GM12865 (cell line): ENCODE measurements at regions not wholly inside any gene's neighbourhood (a gene's known extent, or its start where the extent isn't known, plus 50 kb on each side); places are given as distances from the start of the nearest gene placed in this dataset.

Experiments
- DNase-seq: peaks from one replicate; pipeline ENCODE4 v3.0.0; 2010; ENCODE audit warnings: low read depth
- H3K4me3 ChIP-seq: 2 replicates; pipeline ENCODE4 v1.5.1; 2011; ENCODE audit warnings: mild to moderate bottlenecking, low read depth, low read length, control low read depth
- TF ChIP-seq, protein P1 (sequence below): IDR thresholded peaks from 2 replicates; pipeline ENCODE4 v1.5.1; 2011; ENCODE audit warnings: low read length, control low read depth, low read depth, inconsistent platforms; ENCODE audit not compliant: insufficient read depth; ENCODE audit errors: missing control alignments

DNA sequence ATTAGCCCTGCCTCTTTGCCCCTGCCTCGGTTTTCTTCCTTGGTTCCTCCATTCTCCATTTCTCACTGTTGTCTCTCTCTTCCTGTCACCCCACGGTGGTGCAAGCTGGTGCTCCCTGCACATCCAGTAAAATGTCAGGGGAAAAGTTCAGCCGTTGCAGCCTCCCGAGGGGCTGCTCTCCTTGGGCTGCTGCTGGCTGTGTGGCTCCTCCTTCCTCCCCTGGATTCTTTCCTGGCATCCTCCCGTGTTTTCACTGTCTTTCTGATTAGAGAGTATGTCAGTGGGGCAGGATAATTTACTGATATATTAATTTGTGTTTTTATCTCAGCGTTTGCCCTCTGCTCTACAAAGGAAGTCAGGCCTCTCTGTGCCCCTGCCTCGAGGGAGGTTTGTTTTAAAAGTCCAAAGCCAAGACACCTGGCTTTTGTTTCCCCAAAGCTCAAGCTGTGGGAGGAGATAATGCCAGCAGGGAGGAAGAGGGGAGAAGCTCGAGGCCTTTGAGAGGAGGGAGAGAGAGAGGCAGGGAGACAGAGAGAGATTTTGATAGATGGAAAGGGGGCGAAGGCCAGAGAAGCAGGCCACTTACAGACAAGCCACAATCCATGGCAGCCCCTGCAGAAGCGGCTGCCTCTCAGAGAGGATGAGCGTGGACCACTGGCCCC, 150.3 kb upstream of the NR2F2 start:
- DNase-seq, result no peak
- H3K4me3 ChIP-seq, result no peak overlapping the region
- TF ChIP-seq, protein P1, sequence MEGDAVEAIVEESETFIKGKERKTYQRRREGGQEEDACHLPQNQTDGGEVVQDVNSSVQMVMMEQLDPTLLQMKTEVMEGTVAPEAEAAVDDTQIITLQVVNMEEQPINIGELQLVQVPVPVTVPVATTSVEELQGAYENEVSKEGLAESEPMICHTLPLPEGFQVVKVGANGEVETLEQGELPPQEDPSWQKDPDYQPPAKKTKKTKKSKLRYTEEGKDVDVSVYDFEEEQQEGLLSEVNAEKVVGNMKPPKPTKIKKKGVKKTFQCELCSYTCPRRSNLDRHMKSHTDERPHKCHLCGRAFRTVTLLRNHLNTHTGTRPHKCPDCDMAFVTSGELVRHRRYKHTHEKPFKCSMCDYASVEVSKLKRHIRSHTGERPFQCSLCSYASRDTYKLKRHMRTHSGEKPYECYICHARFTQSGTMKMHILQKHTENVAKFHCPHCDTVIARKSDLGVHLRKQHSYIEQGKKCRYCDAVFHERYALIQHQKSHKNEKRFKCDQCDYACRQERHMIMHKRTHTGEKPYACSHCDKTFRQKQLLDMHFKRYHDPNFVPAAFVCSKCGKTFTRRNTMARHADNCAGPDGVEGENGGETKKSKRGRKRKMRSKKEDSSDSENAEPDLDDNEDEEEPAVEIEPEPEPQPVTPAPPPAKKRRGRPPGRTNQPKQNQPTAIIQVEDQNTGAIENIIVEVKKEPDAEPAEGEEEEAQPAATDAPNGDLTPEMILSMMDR, result no peak

DNA sequence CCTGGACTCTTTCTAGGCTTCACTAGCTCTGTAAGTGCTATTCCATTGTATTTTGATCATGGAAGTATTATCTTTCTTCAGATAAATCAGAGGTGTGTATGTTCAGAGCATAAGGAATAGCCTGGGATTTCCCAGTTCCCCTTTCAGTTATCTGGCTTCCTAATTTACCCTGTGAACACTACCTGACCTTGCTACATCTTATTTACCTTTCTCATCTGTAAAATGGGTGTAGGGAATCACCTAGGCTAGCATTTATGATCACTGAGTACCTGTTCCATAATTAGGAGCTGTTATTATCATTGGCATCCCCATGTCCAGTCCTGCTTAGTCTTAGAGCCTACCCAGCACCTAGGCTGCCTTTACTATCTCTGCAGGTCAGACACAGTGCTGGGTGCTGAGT, 149.3 kb upstream of the NR2F2 start:
- no peak for DNase-seq
- no peak overlapping the region for H3K4me3 ChIP-seq
- TF ChIP-seq, protein P1, result no peak

DNA sequence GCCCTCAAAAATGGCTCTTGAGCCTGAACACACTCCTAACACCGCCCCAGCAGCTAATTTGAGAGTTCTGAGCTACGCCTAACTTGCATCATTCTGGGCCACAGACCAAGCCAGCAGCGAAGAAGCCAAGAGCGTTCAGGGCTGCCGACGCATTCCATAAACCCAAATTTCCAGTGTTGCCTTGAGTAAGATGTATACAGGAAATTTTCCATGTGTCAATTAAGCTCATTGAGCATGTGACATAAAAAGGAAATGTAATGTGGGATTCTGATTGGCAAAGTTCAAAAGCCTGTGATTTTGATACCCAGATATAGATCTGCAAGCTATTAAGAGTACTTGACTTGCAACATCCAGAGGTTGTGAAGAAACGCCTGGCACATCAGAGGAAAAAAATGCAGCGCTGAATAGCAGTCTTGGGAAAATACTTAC, 148.6 kb upstream of the NR2F2 start:
- H3K4me3 ChIP-seq, result no peak overlapping the region
- TF ChIP-seq, protein P1, result no peak
- DNase-seq, result no peak

DNA sequence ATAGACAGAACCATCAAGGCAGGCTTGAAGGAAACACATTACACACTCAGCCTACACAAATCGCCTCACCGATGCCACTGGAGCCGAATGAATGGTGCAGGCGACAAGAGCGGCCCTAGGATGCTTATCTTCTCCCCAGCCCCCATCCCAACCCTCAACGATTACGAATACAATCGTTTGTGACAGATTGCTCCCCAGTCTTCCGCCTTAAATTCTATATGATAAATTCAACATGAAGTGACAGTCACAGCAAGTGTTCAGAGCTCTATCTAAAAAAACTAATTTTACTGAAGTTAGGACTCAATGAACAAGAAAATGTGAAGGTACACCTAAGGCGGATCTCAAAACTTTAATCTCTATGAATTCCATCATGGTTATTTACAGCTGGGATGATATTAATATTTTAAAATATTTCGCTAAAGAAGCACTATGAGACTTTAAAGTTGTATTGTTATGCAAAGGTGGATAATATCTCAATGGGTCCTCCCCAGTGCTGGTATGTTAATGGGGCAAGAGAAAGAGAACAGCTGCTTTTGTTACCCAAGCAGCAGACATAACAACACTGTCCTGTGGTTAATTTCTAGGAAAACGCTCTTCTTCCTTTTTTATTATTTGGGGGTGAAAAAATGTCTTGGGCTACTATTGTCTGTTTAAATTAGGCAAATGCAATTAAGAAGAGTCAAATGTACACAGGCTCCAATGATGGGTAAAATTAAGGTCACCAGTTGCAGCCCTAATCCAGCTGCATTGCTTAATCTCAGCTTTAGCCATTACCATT, 147.6 kb upstream of the NR2F2 start:
- TF ChIP-seq, protein P1, result no peak
- no peak overlapping the region for H3K4me3 ChIP-seq
- no peak for DNase-seq

DNA sequence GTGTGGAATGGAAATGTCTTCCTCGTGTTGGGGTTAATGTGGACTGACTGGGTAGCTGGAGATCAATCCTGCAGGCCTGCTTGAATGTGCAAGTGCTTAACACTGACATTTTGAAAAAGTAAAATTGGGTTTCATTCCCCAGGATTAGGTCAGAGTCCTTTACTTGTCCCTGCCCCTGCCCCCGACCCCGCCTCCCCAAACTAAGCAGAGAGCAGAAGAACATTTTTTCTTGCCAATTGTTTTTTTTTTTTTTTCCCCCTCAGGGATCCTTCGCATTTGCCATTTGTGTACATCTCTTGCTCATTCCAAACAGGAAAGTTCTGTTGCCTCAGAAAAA, 147.0 kb upstream of the NR2F2 start:
- TF ChIP-seq, protein P1, result no peak
- no peak for DNase-seq
- H3K4me3 ChIP-seq, result no peak overlapping the region

DNA sequence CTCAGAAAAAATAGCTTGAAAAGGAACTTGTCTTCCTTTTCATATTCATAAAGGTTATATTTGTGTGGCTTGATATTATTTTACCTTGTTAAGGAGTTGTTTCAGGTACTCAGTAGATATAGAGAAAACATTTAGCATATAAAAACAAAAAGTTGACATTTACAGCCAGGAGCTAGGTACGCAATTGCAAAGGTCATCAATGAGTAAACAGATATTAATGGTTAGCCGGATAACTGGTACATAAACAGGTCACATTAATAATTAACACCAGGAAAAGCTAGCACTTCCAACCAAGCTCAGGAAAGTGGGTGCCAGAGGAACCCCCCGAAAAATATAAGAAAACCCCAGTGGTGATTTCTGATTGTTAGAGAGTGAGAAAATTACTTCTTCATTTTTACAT, 146.6 kb upstream of the NR2F2 start:
- no peak overlapping the region for H3K4me3 ChIP-seq
- TF ChIP-seq, protein P1, result no peak
- DNase-seq, result no peak
